Daoy (cell line): ENCODE measurements at regions not wholly inside any gene's neighbourhood (a gene's known extent, or its start where the extent isn't known, plus 50 kb on each side); places are given as distances from the start of the nearest gene placed in this dataset.
"Not testable (repeated sequence)": the region's sequence is repeated elsewhere in the genome, so short reads cannot be mapped to it uniquely, and the experiment has no call there.

Experiments used
- DNase-seq: peaks from one replicate; pipeline ENCODE4 v3.0.0-alpha.2; 2015; ENCODE audit warnings: low read depth

DNA sequence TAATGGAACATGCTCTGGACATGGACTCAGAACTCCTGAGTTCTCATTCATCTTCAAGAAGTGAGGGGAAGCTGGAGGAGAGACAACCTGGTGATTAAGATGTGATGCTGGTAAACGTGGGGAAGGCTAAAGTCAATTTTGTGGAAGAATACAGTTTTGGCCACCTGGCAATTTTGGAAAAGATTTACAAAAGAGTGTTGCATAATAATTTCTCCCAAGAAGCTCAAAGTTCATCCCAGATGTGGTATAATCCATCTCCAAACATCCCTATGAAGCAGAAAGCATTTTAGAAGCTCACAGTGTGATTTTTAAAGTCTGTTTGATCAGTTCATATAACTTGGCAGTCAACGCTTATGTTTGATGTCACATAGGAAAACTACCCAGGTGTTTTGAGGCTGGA lies 208.7 kb downstream of the LMX1A start:
- DNase-seq: no peak

DNA sequence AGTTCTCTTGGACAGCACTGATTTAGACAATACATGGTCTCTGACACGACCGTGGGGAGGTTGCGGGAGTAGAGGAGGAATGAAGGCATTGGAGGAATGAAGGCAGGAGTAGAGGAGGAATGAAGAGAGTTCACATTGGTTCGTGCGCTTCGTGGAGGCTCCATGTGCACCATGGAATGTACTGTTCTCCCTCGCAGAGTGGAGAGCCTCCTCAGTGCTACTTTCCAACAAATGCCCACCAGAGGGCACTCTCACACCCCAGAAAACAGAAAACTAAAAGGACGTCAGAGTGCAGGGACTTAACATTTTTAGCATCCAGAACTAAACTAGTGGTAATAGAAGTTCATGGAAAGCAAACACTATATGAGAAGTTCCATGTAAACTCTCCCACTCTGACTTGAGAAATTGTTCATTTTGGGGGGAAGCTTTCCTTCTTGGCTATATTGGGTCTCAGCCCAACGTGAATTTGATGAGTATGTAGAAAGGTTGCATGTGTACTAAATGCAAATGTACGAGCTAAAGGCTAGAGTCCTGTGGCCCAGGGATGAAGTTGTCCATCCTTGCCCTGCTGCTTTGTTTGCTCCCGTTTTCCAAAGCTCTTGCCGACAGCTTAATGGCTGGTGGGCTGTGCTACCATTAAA lies 211.6 kb downstream of the LMX1A start:
- peak; percentile 69 for DNase-seq

DNA sequence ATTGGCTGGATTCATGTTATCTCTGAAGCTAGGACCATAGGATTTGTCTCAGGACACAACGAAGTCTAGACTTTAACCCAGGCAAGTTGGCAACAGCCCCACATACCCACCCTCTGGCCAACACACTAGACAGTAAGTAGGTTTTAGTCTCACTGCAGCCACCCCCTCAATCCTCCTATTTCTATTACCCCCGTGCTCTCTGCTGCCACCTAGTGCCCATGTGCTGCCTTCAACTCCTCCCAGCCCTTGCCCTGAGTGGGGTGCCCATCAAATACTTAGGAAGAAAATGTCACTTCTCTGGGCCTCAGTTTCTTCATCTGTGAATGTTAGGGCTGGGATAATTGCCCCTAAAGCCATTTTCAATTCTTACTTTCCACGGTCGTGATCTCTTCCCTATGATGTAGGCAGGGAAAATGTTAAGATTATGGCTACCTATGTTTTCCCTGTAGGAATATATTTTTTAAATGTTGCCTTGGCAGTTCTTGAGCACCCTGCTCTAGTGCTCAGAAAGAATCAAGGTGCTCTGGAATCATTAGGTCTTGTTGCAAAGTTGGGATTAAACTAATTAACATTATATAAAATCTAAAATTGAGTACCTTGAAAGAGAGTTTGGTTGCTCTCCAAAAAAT lies 213.0 kb downstream of the LMX1A start:
- DNase-seq: peak; percentile 21

DNA sequence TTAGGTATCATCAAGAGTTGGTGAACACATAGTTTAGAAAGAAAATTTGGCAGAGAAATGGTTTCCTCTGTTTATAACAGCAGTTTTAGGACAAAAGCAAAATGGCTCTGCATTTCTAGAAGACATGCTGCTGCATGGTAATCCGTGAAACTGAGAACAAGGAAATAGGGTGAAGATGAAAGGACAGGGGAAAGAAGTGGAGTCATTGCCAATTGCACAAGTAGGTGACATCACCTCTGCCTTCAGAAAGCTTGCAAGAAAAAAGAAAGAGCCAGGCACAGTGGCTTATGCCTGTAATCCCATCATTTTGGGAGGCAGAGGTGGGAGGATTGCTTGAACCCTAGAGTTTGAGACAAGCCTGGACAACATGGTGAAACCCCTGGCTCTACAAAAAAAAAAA lies 217.6 kb downstream of the LMX1A start:
- no peak for DNase-seq

DNA sequence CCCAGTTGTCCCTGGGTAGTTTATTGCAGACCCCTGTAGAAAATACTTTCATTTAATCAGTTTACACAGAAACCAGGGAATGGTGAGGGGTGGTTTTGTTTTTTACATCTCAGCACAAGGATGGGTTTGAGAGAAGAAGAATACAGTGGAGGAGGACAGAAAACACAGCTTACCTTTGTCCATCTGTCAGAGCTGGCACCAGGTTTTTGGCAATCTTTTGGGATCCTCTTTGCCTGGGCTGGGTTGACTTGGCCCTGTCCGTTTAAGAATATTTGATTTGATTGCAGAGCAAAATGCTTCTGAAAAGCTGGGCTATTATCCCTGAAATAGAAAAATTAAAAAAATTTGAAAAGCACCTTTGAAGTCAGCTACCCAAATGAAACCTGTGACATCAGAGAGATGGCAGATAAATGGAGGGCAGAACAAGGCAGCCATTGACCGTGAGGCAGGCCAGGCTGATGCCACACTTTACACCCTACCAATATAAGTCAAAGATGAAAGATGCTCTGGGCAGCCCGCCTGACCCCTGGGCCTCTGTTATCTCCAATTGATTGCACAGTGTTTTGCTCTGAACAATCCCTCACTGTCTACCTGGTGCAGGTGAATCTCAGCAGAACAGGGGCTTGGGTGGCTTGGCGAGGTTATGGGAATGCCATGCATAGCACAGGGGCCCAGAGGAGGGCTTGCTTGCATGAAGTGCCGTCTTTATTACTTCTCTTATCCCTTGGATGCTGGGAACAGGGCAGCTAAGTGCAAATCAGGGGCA lies 218.8 kb downstream of the LMX1A start:
- no peak for DNase-seq

DNA sequence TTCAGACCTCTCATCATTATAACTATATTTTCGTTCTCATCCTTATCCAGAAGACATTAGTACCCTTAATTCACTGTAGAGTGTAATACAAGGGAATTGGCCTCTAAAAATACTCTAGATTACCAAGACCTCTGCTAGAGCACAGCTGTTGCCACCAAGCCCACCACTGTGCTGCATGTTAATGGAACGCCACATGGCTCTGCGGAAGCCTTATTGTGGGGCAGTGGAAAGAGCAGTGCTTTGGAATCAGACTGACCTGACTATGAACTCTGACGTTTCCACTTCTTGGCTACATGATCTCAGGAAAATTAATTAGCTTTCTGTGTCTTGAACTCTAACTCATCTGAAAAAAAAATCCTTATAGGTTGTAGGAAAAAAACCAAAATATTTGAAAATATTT lies 222.1 kb downstream of the LMX1A start:
- no peak for DNase-seq

DNA sequence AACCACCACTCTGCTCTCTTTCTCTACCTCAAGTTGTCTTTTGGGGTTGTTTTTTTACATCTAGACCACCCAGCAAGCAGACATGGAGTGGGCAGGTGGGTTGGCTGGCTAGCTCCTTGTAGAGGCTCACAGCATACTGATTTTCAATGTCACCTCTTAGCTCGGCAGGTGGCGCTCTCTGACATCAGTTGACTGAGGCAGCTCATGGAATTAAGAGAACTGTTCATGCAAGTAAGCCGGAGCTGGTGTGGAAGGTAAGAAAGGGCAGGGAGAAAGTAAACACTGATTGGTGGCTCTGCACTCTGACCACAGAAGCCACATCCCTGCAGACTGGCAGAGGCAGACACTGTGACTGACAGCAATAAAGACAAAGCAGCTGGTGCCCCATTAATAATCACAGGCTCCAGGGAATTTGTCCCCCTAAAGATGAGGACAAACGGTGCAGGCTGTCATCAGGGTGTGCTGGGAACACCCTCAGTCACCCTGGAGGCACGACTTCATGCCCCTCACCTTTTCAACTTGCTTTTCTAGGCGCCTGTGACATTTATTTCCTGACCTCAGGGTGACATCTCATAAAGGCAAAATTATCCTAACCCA lies 226.8 kb downstream of the LMX1A start:
- peak; percentile 79 for DNase-seq

DNA sequence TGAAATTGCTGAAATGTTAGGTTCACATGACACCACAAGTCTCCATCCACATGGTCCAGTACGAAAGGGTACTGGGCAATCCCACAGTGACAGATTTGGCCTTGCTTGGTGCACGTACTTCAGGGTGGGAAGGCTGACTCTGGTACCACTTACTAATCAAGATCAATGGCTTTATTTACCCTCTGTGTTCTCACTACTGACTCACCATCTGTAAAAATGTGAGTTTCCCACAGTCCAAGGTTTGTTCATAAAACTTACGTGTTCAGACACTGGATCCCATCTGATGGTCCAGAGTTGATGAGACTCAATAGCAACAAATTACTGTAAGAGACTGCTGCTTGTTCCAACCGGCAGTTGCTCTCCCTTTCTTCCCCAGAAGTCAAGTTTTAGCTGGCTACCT lies 231.7 kb downstream of the LMX1A start:
- no peak for DNase-seq

DNA sequence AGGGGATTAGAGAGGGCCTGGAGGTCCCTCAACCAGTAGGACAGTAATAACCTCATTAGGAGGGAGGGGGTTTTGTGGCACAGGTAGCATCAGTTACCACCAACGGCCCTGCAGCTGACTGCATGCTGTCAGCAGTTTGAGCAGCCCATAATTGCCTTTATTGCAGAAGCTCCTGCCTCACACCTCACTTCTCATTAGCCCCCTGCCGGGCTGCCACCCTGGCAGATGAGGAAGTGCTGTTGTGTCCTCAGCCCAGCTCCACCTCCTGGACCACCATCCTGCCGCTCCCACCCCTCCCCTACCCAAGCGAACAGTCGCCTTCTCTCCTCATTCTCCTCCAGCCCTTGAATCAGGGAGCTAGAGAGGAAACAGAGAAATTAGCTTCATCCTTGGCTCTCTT lies 237.4 kb downstream of the LMX1A start:
- no peak for DNase-seq

DNA sequence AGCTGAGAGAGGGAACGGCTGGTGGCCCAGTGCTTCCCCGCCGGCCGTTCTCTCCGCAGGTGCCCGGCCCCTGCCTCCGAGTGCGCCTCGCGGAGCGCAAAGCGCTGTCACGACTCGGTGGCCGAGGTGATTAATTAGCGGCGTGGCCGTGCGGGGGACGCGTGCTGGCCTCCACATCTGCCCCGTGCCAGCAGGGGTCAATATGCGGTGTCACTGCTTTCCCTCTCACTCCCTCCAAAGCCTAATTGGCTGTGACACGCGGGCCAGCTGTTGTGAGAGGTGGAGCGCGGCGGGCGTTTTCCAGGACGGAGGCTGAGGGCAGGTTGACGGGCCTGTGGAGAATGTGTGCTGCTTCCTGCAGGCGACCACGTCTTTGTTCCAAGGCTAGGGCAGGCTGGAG lies 239.0 kb downstream of the LMX1A start:
- DNase-seq: peak; percentile 24

DNA sequence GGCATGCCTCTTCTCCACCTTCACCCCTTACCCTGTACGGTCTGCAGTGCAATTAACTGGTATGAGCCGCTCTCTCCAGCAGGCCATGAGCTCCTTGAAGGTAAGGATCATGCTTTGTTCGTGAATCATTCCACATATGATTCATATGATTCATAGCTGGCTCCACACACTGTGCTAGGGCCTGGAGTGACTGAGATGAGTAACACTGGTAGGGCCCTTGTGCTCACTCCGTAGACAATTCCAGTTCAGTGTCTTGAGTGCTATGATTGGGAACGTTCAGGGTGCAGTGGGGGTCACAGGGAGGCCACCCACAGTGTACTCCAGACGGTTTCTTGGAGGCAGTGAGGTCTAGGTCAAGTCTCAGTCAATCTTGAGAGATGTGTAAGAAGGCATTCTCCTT lies 239.8 kb downstream of the LMX1A start:
- peak; percentile 92 for DNase-seq

DNA sequence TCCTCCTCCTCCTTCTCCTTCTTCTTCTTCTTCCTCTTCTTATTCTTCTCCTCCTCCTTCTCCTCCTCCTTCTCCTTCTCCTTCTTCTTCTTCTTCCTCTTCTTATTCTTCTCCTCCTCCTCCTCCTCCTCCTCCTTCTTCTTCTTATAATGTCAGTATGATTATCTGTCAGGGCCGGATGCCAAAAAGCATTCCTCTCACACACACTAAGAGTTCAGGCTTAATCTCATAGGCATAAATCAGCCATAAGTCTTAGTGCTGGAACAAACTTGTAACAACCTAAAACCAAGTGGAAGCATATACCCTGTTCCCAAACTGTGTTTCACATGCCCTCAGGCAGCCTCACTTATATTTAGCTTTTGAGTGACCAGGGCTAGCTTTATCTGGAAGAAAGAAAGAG lies 240.3 kb downstream of the LMX1A start:
- DNase-seq: no peak

DNA sequence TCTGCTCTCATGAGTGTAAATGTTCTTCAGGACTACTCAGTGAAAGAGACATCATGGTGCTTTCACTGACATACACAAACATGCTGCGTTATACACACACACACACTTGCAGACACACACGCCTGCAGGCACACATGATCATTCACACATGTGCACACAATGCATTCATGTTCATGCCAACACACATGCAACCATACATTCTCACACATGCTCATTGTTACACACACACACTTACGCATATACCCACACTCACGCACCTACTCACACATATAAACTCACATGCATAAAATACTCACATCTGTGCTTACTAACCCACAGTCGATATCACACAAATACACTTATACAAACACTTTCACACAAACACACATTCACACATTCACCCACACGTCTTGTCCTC lies 241.6 kb downstream of the LMX1A start:
- DNase-seq: no peak

DNA sequence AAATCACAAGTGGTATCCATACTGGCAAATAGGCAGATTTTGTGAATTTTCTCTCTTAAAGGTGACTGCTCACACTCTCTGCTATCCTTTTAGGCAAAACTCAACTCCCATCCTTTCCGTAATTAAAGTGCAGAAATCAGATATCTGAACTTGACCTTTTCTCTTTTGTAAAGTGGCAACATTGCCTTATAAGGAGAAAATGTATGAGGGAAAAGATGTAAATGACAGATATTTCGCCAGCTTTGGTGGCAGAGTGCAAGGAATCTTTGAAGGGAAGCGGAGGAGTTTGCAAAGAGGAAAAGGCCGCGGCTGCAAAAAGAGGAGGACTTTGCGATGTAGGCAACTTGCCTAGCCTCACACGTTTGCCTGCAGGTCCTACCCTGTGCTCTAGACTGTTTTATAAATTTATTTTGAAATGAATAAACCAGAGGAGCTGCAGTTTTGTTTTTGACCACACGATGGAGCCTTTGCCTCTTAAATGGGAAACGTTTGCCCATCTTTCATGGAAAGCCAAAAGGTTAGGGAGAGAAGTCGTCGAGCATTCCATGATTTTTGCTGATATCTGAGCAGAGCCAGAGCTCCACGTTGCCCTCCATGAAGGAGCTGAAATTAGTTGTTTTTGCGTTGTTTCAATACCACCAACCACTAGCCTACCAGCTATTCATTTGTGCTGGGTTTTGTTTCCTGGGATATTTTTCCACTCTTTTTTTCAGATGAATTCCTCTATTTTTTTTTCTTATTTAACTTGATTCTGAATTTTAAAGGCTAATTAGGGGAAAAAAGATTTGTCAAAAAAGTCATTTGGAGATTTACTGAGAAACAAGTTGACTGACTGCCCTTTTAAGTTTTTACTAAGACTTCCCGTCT lies 242.3 kb downstream of the LMX1A start:
- peak; percentile 58 for DNase-seq

DNA sequence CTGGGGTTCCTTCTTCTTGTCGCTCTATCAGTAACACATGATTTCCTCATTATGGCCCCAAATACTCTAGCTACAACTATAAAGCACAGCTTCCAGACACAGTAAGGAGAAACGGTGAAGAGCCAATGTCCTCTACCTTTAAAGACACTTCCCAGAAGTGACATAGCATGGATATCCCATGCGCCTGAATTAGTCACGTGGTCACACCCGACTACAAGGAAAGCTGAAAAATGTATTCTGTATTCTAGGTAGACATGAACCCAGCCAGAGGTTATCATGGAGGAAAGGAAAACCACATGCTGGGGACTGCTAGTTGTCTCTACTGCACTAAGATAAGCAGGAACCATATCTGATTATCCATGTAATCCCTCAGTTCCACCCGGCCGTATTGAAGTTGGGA lies 244.3 kb downstream of the LMX1A start:
- DNase-seq: no peak

DNA sequence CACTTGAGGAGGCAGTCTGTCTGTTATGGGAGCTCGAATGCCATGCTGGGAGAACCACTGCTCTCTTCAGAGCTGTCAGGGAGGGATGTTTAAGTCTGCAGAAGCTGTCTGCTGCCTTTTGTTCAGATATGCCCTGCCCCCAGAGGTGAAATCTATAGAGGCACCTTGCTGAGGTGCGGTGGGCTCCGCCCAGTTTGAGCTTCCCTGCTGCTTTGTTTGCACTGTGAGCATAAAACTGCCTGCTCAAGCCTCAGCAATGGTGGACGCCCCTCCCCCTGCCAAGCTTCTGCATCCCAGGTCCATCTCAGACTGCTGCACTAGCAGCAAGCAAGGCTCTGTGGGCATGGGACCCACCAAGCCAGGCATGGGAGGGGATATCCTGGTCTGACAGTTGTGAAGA lies 247.5 kb downstream of the LMX1A start:
- DNase-seq: no peak

DNA sequence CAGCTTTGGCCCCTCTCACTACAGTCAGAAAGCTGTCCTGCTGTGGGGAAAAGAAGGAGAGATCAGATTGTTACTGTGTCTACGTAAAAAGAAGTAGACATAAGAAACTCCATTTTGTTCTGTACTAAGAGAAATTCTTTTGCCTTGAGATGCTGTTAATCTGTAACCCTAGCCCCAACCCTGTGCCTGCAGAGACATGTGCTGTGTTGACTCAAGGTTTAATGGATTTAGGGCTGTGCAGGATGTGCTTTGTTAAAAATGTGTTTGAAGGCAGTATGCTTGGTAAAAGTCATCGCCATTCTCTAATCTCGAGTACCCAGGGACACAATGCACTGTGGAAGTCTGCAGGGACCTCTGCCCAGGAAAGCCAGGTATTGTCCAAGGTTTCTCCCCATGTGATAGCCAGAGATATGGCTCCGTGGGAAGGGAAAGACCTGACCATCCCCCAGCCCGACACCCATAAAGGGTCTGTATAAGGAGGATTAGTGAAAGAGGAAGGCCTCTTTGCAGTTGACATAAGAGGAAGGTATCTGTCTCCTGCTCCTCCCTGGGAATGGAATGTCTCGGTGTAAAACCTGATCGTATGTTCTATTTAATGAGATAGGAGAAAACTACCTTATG lies 263.9 kb downstream of the LMX1A start:
- DNase-seq: not testable (repeated sequence)

DNA sequence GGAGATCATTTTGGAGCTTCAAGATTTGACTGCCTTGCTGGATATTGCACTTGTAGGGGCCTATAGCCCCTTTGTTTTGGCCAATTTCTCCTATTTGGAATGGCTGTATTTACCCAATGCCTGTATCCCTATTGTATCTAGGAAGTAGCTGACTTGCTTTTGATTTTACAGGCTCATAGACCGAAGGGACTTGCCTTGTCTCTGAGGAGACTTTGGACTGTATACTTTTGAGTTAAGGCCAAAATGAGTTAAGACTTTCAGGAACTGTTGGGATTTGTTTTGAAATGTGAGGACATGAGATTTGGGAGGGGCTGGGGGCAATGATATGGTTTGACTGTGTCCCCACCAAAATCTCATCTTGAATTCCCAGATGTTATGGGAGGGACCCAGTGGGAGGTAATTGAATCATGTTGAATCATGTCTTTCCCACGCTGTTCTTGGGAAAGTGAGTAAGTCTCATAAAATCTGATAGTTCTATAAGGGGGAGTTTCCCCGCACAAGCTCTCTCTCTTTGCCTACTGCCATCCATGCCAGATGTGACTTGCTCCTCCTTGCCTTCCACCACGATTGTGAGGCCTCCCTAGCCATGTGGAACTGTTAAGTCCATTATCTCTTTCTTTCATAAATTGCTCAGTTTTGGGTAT lies 276.1 kb downstream of the LMX1A start:
- DNase-seq: peak; percentile 10

DNA sequence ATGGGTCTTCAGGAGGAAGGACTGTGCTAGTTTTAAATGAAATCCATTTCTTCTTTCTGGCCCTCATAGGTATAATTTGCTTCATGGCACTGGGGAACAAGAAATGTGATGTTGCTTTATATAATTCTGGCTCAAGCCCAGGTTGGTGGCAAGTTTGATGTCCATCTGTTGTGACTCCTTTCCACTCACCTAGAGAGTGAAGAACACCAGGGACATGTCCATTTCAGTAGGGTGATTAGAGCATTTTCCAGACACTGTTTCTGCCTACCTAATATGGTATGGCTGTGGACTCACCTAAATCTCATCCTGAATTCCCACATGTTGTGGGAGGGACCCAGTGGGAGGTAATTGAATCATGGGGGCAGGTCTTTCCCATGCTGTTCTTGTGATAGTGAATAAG lies 278.1 kb downstream of the LMX1A start:
- no peak for DNase-seq

DNA sequence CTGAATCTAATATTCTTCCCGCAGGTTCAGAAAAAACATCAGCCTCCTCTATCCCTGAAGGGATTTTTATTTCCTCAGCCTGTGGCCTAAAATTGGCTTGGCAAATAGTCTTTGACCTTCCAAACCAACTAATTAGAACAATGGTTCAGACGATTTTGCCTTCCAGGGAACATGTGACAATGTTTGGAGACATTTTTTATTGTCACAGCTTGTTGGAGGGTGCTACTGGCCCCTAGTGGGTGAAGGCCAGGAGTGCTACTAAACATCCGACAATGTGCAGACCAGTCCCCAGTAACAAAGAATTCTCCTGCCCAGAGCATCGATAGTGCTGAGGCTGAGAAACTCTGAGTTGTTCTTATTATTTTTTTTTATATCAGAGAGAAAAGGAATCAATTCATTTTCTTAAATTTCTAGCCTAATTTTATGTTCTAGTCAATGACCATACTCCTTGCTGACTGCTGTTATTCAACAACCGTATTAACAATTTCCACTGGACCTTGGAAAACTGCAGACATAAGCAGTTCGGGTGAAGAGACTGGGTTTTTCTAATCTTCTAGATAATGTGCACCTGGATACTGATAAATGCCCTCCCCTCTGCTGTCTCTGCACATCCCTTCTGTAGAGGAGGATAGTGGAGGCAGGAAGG lies 280.7 kb downstream of the LMX1A start:
- DNase-seq: peak; percentile 44
